22Rv1 (cell line): ENCODE measurements at regions not wholly inside any gene's neighbourhood (a gene's known extent, or its start where the extent isn't known, plus 50 kb on each side); places are given as distances from the start of the nearest gene placed in this dataset.

ENCODE experiments used
- H3K27ac ChIP-seq: fragments of 450-650 bp; 2 replicates; pipeline ENCODE4 v1.5.1; 2017
- ZFX ChIP-seq: fragments of 450-650 bp; IDR thresholded peaks from 2 replicates; pipeline ENCODE4 v1.6.1; 2017; ENCODE audit warnings: antibody characterized with exemption, borderline replicate concordance
- TF ChIP-seq, protein P1 (sequence below): fragments of 450-650 bp; IDR thresholded peaks from 2 replicates; pipeline ENCODE4 v1.5.1; 2017; ENCODE audit warnings: mild to moderate bottlenecking

- no peak for TF ChIP-seq ZFX
- TF ChIP-seq, protein P1, sequence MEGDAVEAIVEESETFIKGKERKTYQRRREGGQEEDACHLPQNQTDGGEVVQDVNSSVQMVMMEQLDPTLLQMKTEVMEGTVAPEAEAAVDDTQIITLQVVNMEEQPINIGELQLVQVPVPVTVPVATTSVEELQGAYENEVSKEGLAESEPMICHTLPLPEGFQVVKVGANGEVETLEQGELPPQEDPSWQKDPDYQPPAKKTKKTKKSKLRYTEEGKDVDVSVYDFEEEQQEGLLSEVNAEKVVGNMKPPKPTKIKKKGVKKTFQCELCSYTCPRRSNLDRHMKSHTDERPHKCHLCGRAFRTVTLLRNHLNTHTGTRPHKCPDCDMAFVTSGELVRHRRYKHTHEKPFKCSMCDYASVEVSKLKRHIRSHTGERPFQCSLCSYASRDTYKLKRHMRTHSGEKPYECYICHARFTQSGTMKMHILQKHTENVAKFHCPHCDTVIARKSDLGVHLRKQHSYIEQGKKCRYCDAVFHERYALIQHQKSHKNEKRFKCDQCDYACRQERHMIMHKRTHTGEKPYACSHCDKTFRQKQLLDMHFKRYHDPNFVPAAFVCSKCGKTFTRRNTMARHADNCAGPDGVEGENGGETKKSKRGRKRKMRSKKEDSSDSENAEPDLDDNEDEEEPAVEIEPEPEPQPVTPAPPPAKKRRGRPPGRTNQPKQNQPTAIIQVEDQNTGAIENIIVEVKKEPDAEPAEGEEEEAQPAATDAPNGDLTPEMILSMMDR: no peak
- no peak overlapping the region for H3K27ac ChIP-seq
Measured at GRCh38 chr6:91611190-91611589, 1024.3 kb upstream of the MAP3K7 start.

- H3K27ac ChIP-seq: no peak overlapping the region
- TF ChIP-seq, protein P1: no peak
- no peak for TF ChIP-seq ZFX
Measured at GRCh38 chr6:91608428-91608827, 1021.6 kb upstream of the MAP3K7 start.

- TF ChIP-seq, protein P1: no peak
- TF ChIP-seq ZFX: no peak
- H3K27ac ChIP-seq: no peak overlapping the region
Measured at GRCh38 chr6:91606148-91606901, 1019.5 kb upstream of the MAP3K7 start.

- no peak overlapping the region for H3K27ac ChIP-seq
Measured at GRCh38 chr6:91600561-91600960, 1013.7 kb upstream of the MAP3K7 start.

DNA sequence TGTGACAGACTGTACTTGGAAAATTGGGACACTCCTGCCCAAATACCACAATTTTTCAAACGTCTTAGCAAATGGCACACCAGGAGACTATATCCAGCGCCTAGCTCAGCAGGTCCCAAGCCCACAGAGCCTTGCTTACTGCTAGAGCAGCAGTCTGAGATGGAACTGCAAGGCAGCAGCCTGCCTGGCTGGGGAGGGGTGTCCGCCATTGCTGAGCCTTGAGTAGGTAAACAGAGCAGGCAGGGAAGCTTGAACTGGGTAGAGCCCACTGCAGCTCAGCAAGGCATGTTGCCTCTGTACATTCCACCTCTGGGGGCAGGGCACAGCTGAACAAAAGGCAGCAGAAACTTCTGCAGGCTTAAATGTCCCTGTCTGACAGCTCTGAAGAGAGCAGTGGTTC lies 1003.3 kb upstream of the MAP3K7 start:
- no peak overlapping the region for H3K27ac ChIP-seq
- TF ChIP-seq ZFX: no peak
- TF ChIP-seq, protein P1: no peak

More at GRCh38 chr6:91600561-91600960, 1013.7 kb upstream of the MAP3K7 start:
- TF ChIP-seq ZFX: no peak
- TF ChIP-seq, protein P1: no peak

DNA sequence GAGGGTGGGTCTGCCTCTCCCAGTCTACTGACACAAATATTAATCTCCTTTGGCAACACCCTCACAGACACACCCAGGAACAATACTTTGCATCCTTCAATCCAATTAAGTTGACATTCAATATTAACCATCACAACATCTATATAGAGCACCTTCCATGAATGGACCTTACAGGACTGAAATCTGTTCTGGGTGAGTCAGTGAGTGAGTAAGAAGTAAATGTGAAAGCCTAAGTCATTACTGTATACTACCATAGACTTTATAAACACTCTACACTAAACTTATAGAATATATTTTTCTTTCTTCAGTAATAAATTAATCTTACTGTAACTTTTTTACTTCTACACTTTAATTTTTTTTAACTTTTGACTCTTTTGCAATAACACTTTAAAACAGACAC lies 993.8 kb upstream of the MAP3K7 start:
- TF ChIP-seq, protein P1: no peak
- no peak for TF ChIP-seq ZFX
- no peak overlapping the region for H3K27ac ChIP-seq

DNA sequence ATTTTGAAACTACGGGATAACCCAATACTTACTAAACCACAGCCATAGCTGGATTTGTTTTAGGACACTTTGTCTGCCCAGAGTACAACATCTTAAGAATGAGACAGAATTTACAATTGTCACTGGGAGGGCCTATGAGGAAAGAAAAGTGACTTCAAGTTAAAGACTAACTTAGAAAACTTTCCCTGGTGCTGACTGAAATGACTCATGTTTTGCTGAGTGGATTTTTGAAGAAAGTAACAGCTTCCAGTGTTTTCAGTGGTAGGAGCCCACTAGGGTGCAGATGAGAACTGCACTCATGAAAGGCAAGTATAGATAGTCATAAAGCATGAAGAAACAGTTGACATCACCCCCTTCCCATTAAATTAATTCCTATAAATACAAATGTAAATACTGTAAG lies 988.2 kb upstream of the MAP3K7 start:
- TF ChIP-seq, protein P1: no peak
- TF ChIP-seq ZFX: no peak
- H3K27ac ChIP-seq: no peak overlapping the region
